Lower lobe of right lung (tissue), 2 donors: ENCODE measurements at regions not wholly inside any gene's neighbourhood (a gene's known extent, or its start where the extent isn't known, plus 50 kb on each side); places are given as distances from the start of the nearest gene placed in this dataset.

ENCODE experiments used
- ATAC-seq, 2 donors: fragments of 200-7000 bp; cut with Tn5 transposase; one replicate each; pipeline ENCODE4 v1.9.1; 2020 to 2022; ENCODE audit warnings: mild to moderate bottlenecking in 2 of 2, moderate library complexity in 2 of 2
- DNase-seq: peaks from one replicate; pipeline ENCODE4 v3.0.0-alpha.2; 2020
- H3K27ac ChIP-seq: fragments of 200-600 bp; one replicate; pipeline ENCODE4 v1.8.0; 2022
- H3K27me3 ChIP-seq: fragments of 200-600 bp; one replicate; pipeline ENCODE4 v1.8.0; 2022; ENCODE audit warnings: low read depth
- H3K36me3 ChIP-seq: fragments of 200-600 bp; one replicate; pipeline ENCODE4 v1.8.0; 2022; ENCODE audit warnings: mild to moderate bottlenecking
- H3K4me1 ChIP-seq: fragments of 200-600 bp; one replicate; pipeline ENCODE4 v1.8.0; 2022
- H3K4me3 ChIP-seq: fragments of 200-600 bp; one replicate; pipeline ENCODE4 v1.8.0; 2022; ENCODE audit warnings: mild to moderate bottlenecking
- H3K9me3 ChIP-seq: fragments of 200-600 bp; one replicate; pipeline ENCODE4 v1.8.0; 2022
- CTCF ChIP-seq: fragments of 200-600 bp; IDR thresholded peaks from one replicate; pipeline ENCODE4 v1.8.0; 2022; ENCODE audit warnings: antibody characterized with exemption, mild to moderate bottlenecking
- intact Hi-C: fragments of 100-400 bp; cut with DNase I; formaldehyde crosslinking; loops from one replicate; pipeline ENCODE4 v1.11.0; 2022
- donor health status: DM: no; HTN: yes; CAD: no; lungs with severe emphysema.

DNA sequence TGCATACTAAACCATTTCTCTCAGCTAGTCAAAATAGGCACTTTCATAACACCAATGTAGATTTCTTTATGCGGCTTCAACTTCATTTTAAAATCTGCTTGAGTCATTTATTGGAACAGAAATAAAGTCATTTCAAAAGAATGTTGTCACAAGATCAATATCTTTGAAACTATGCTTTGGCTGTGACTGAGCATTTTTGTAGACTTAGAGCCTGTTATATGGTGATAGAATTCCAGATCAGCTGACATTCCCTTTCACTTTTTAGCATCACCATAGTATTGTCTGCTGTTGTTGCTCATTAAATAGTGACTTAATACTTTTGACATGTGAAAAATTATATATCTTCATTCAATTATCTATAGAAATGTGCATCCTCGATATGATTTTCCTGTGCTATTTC lies 279.2 kb upstream of the PRR20A start:
- no peak for TF ChIP-seq CTCF
- intact Hi-C loops = no loop called here
- no peak for ATAC-seq
- Histone ChIP-seq H3K36me3 (no peaks in the 10 kb centered on the region), H3K4me1 (no peaks in the 10 kb centered on the region), H3K27me3 (no peaks in the 10 kb centered on the region), H3K9me3 (no peaks in the 10 kb centered on the region), H3K27ac (no peak overlapping the region), H3K4me3 (no peak overlapping the region)
- DNase-seq = no peak

GRCh38 chr13:56864451-56864850 lies 276.3 kb upstream of the PRR20A start:
- no peaks in the 10 kb centered on the region for H3K36me3 ChIP-seq
- H3K27ac ChIP-seq = no peak overlapping the region
- no peak for ATAC-seq
- DNase-seq = no peak
- no peaks in the 10 kb centered on the region for H3K4me1 ChIP-seq
- H3K27me3 ChIP-seq = no peaks in the 10 kb centered on the region
- no peak overlapping the region for H3K4me3 ChIP-seq
- intact Hi-C loops = no loop called here
- H3K9me3 ChIP-seq = no peaks in the 10 kb centered on the region
- TF ChIP-seq CTCF = no peak

DNA sequence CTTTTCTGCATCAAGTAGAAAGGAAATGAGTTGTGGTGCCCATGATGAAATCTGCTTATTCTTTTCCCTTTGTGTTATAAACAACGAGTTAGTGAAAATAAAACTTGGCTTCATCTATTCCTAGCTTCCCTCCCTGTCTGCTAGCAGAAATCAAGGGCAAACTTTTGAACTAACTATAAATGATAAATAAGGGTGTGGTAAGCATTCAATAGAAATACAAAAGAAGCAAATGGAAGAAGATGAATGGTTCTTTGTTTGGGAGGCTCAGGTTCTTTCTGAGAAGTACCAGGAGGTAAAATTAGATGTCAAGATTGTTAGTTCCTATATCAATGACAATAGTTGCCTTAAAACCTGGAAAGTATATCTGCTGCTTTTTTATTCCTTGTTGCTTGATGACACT lies 275.3 kb upstream of the PRR20A start:
- Histone ChIP-seq H3K4me1 (no peaks in the 10 kb centered on the region), H3K27me3 (no peaks in the 10 kb centered on the region), H3K9me3 (no peaks in the 10 kb centered on the region), H3K4me3 (no peak overlapping the region), H3K36me3 (no peaks in the 10 kb centered on the region), H3K27ac (no peak overlapping the region)
- TF ChIP-seq CTCF = no peak
- intact Hi-C loops = no loop called here
- ATAC-seq = no peak
- no peak for DNase-seq

GRCh38 chr13:56869671-56870070 lies 271.0 kb upstream of the PRR20A start:
- Histone ChIP-seq H3K9me3 (no peaks in the 10 kb centered on the region), H3K36me3 (no peaks in the 10 kb centered on the region), H3K4me1 (no peaks in the 10 kb centered on the region), H3K4me3 (no peak overlapping the region), H3K27ac (no peak overlapping the region), H3K27me3 (no peaks in the 10 kb centered on the region)
- ATAC-seq (no peak), DNase-seq (no peak)
- no peak for TF ChIP-seq CTCF
- intact Hi-C loops = no loop called here

GRCh38 chr13:56886398-56886797 lies 254.3 kb upstream of the PRR20A start:
- no peaks in the 10 kb centered on the region for H3K9me3 ChIP-seq
- no peaks in the 10 kb centered on the region for H3K27me3 ChIP-seq
- DNase-seq (no peak), ATAC-seq (no peak)
- H3K4me1 ChIP-seq = no peaks in the 10 kb centered on the region
- no peak overlapping the region for H3K27ac ChIP-seq
- no peak overlapping the region for H3K4me3 ChIP-seq
- H3K36me3 ChIP-seq = no peaks in the 10 kb centered on the region
- intact Hi-C loops = no loop called here
- TF ChIP-seq CTCF = no peak

- no peak overlapping the region for H3K4me3 ChIP-seq
- intact Hi-C loops = no loop called here
- H3K36me3 ChIP-seq = no peaks in the 10 kb centered on the region
- no peak for DNase-seq
- TF ChIP-seq CTCF = no peak
- no peaks in the 10 kb centered on the region for H3K4me1 ChIP-seq
- H3K27ac ChIP-seq = no peak overlapping the region
- ATAC-seq = no peak
- no peaks in the 10 kb centered on the region for H3K27me3 ChIP-seq
- no peaks in the 10 kb centered on the region for H3K9me3 ChIP-seq
Measured at GRCh38 chr13:56888455-56888854, 252.3 kb upstream of the PRR20A start.
